HepG2 (cell line): ENCODE measurements at regions not wholly inside any gene's neighbourhood (a gene's known extent, or its start where the extent isn't known, plus 50 kb on each side); places are given as distances from the start of the nearest gene placed in this dataset.
A peak's percentile ranks its signal among the peaks of the same experiment; 100 is the strongest.

Experiments
- ATAC-seq: fragments of 200-7000 bp; cut with Tn5 transposase; 3 replicates; pipeline ENCODE4 v1.9.1; 2020; ENCODE audit warnings: mild to moderate bottlenecking, moderate library complexity
- BruUV-seq: library from RNA; stranded (reverse); fragments of 400-500 nt; replicated peaks from 2 replicates; lab custom pipeline; 2021; lab: Mats Ljungman, UMichigan
- CTCF ChIA-PET: fragments of 300-600 bp; formaldehyde crosslinking; extraction: SDS; loops from one replicate; lab custom pipeline; 2021; ENCODE audit warnings: low total read pairs, inconsistent platforms, low intra/inter-chr PET ratio; lab: Yijun Ruan, JAX
- POLR2A ChIA-PET: fragments of 350-600 bp; sonication (Branson Sonifier 250); formaldehyde crosslinking; loops from one replicate; lab custom pipeline; 2020; ENCODE audit warnings: antibody characterized with exemption, inconsistent platforms; lab: Yijun Ruan, JAX
- DNase-seq: peaks from one replicate; pipeline ENCODE4 v3.0.0-alpha.2; 2015; ENCODE audit warnings: low spot score
- FAIRE-seq: peaks from 3 replicates; lab custom pipeline; 2011; peaks lifted over from hg19 to GRCh38; lab: Jason Lieb, UNC
- H2AFZ ChIP-seq: one replicate; pipeline ENCODE4 v1.6.1; 2011; ENCODE audit warnings: low read length, inconsistent platforms
- H3K27ac ChIP-seq: fragments of 300-600 bp; 3 replicates; pipeline ENCODE4 v1.8.0; 2011; ENCODE audit warnings: mixed run types, mild to moderate bottlenecking, mixed read lengths, low read length, inconsistent platforms; ENCODE audit not compliant: insufficient read depth; ENCODE audit errors: extremely low read length
- H3K27me3 ChIP-seq, 2 experiments: fragments of 200-600 bp in 1 of 2; 2 replicates in 1 of 2; 3 replicates in 1 of 2; pipeline versions ENCODE4 v1.6.0 to v1.8.0; 2011; ENCODE audit warnings: low read length in 2 of 2, mild to moderate bottlenecking in 2 of 2, moderate library complexity in 2 of 2, inconsistent platforms in 1 of 2; ENCODE audit not compliant: insufficient read depth in 2 of 2, control insufficient read depth in 1 of 2
- H3K36me3 ChIP-seq, 2 experiments: fragments of 200-600 bp in 1 of 2; replicated peaks in 1 of 2; 2 replicates in 1 of 2; 3 replicates in 1 of 2; pipeline versions ENCODE4 v1.5.1 to v1.8.0; 2011; ENCODE audit warnings: low read length in 2 of 2, inconsistent platforms in 1 of 2; ENCODE audit not compliant: insufficient read depth in 2 of 2, control insufficient read depth in 1 of 2
- H3K4me1 ChIP-seq: 2 replicates; pipeline ENCODE4 v1.5.1; 2012; ENCODE audit warnings: low read length, inconsistent platforms; ENCODE audit not compliant: insufficient read depth
- H3K4me2 ChIP-seq: 2 replicates; pipeline ENCODE4 v1.6.0; 2011; ENCODE audit warnings: low read depth, low read length, inconsistent platforms
- H3K4me3 ChIP-seq, 3 experiments: fragments of 200-600 bp in 1 of 3; sonication (generic), shearing (Covaris generic) in 1 of 3; replicated peaks in 1 of 3; 2 replicates each; pipeline ENCODE4 v1.5.1; 2011 to 2016; ENCODE audit warnings: low read length in 3 of 3, inconsistent platforms in 2 of 3, low read depth in 2 of 3, mild to moderate bottlenecking in 2 of 3, control low read depth in 1 of 3, mixed read lengths in 1 of 3; ENCODE audit not compliant: insufficient read depth in 1 of 3
- H3K79me2 ChIP-seq: one replicate; pipeline ENCODE4 v1.6.1; 2011; ENCODE audit warnings: low read length, inconsistent platforms; ENCODE audit not compliant: insufficient read depth
- H3K9ac ChIP-seq: 2 replicates; pipeline ENCODE4 v1.6.0; 2011; ENCODE audit warnings: mild to moderate bottlenecking, low read depth, low read length, inconsistent platforms; ENCODE audit not compliant: insufficient read depth
- H3K9me3 ChIP-seq: 2 replicates; pipeline ENCODE4 v1.5.1; 2012; ENCODE audit warnings: mild to moderate bottlenecking, low read length
- H4K20me1 ChIP-seq: 2 replicates; pipeline ENCODE4 v1.6.0; 2011; ENCODE audit warnings: inconsistent platforms, mild to moderate bottlenecking, low read length, moderate library complexity; ENCODE audit not compliant: insufficient read depth
- BRD4 ChIP-seq: sonication (generic); formaldehyde crosslinking; IDR thresholded peaks from 2 replicates; pipeline ENCODE4 v1.4.0; 2020; ENCODE audit warnings: missing genetic modification reagents
- ESRRA ChIP-seq: sonication (generic); formaldehyde crosslinking; IDR thresholded peaks from 2 replicates; pipeline ENCODE4 v1.5.1; 2020; ENCODE audit warnings: mild to moderate bottlenecking, low read depth, missing genetic modification reagents
- RXRB ChIP-seq: IDR thresholded peaks from 2 replicates; pipeline ENCODE4 v1.6.1; 2016; ENCODE audit warnings: borderline replicate concordance, missing genetic modification reagents, missing compliant biosample characterization
- SP4 ChIP-seq: sonication (generic); formaldehyde crosslinking; IDR thresholded peaks from 2 replicates; pipeline ENCODE4 v1.8.1; 2023; ENCODE audit warnings: mild to moderate bottlenecking, missing genetic modification reagents
- TOE1 ChIP-seq: sonication (generic); formaldehyde crosslinking; IDR thresholded peaks from 2 replicates; pipeline ENCODE4 v1.4.0; 2020; ENCODE audit warnings: mild to moderate bottlenecking, missing genetic modification reagents
- ZNF205 ChIP-seq: IDR thresholded peaks from 2 replicates; pipeline ENCODE4 v1.6.1; 2018; ENCODE audit warnings: missing biosample characterization, missing genetic modification reagents
- ZNF251 ChIP-seq: sonication (generic); formaldehyde crosslinking; IDR thresholded peaks from 2 replicates; pipeline ENCODE4 v1.9.0; 2021; ENCODE audit warnings: mild to moderate bottlenecking, missing genetic modification reagents
- ZNF354B ChIP-seq: sonication (generic); formaldehyde crosslinking; IDR thresholded peaks from 2 replicates; pipeline ENCODE4 v1.8.0; 2022; ENCODE audit warnings: mild to moderate bottlenecking, missing genetic modification reagents
- ZNF432 ChIP-seq: sonication (generic); formaldehyde crosslinking; IDR thresholded peaks from 2 replicates; pipeline ENCODE4 v1.5.0; 2020; ENCODE audit warnings: missing genetic modification reagents, mild to moderate bottlenecking, borderline replicate concordance
- ZNF616 ChIP-seq: sonication (generic); formaldehyde crosslinking; IDR thresholded peaks from 2 replicates; pipeline ENCODE4 v1.5.0; 2020; ENCODE audit warnings: low read depth, mild to moderate bottlenecking, missing genetic modification reagents
- WGBS: methylation state at CpG from one replicate; pipeline ENCODE4 v1.1.6; 2017; ENCODE audit warnings: low lambda C conversion rate; 5-methylcytosine and 5-hydroxymethylcytosine counted together
- in situ Hi-C: cut with HindIII; loops from 2 replicates; pipeline ENCODE4 v1.10.0; 2017; ENCODE audit warnings: low pct_unique_long_range_greater_than_20kb; ENCODE audit not compliant: extremely low pct_ligation_motif_present
- intact Hi-C: fragments of 100-400 bp; cut with micrococcal nuclease; formaldehyde crosslinking; loops from one replicate; pipeline ENCODE4 v1.10.0; 2022; ENCODE audit not compliant: unreplicated experiment
- TF ChIP-seq, protein P1 (sequence below), 2 experiments: sonication (generic) in 1 of 2; formaldehyde crosslinking in 1 of 2; IDR thresholded peaks; 2 replicates each; pipeline versions ENCODE4 v1.6.1 to v1.9.0; 2014 to 2022; ENCODE audit warnings: antibody characterized with exemption in 1 of 2, borderline replicate concordance in 1 of 2, inconsistent platforms in 1 of 2, low read depth in 1 of 2, missing genetic modification reagents in 1 of 2
- TF ChIP-seq, protein P2 (sequence below): IDR thresholded peaks from 2 replicates; pipeline ENCODE4 v1.6.1; 2012; ENCODE audit warnings: inconsistent platforms

DNA sequence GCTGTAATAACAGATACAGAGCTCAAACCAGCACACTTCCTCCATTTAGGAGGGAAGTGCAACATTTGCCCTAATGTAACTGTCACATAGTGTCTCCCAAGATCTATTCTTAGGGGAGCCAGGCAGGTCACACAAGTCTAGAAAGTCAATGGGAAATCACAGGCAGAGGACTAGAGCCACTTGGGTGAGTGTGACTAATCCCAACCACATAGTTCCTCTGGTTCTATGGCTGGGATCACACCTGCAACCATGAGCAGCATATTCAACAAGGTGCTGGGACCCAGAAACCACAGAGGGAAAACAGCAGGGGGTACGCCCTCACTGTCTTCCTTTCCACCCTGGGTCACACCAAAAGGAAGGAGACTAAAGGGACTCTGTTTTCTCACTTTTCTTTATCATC is 66.8 kb upstream of the TACR3 start:
- in situ Hi-C loops (loop anchor here (10.0 kb wide), 1 partner anchor 582 kb away; no protein-coding TSS in a partner anchor), intact Hi-C loops (loop anchor here (1.0 to 5.0 kb wide), 2 partner anchors 289 to 582 kb away; no protein-coding TSS in a partner anchor)
- CTCF ChIA-PET = interaction anchor here (1.0 to 1.4 kb wide), 2 partner anchors 581 to 582 kb away, joined by 3 to 5 read pairs; no protein-coding TSS in a partner anchor
- no CpG with 5 or more reads among the region's 1 CpG for WGBS
- BruUV-seq = no TSS peak
- TF ChIP-seq TOE1 (CRISPR knock-in tag) (no peak), ZNF616 (CRISPR knock-in tag) (peak; percentile 92; the same call in 1 of the 2 replicates)
- ATAC-seq = no peak
- Histone ChIP-seq H3K4me1 (no peaks in the 10 kb centered on the region), H3K27ac (no peak overlapping the region), H2AFZ (no peak overlapping the region), H3K27me3 (no peaks in the 10 kb centered on the region; a peak in 1 of 5 replicates), H3K36me3 (no peaks in the 10 kb centered on the region), H3K4me2 (no peak overlapping the region), H3K9ac (no peak overlapping the region), H3K79me2 (no peaks in the 10 kb centered on the region), H4K20me1 (no peaks in the 10 kb centered on the region), H3K4me3 (no peak overlapping the region), H3K9me3 (no peaks in the 10 kb centered on the region)
- no peak for FAIRE-seq
- DNase-seq = no peak
- POLR2A ChIA-PET = no interaction called here

DNA sequence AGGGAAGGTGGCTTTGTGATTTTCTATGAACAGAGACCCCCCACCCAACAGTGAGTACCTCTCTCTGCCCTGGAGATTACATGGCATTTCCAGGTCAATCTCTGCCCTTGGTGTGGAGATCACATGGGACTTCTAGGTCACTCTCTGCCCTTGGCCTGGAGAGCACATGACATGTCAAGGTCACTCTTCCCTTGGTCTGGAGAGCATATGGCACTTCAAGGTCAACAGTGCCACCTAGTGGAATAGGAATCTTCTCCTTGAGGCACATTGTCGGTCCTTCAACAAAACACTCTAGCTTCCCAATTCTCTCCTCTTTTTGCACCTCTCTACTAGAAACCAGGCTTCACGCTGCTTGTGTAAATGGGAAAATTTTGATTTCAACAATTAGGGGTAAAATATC is 66.2 kb upstream of the TACR3 start:
- CTCF ChIA-PET = interaction anchor here (1.0 to 1.4 kb wide), 2 partner anchors 580 to 582 kb away, joined by 3 to 5 read pairs; no protein-coding TSS in a partner anchor
- in situ Hi-C loops = loop anchor here (10.0 kb wide), 1 partner anchor 581 kb away; no protein-coding TSS in a partner anchor
- Histone ChIP-seq H3K27ac (no peak overlapping the region), H2AFZ (no peak overlapping the region), H3K27me3 (no peaks in the 10 kb centered on the region; a peak in 1 of 5 replicates), H3K4me2 (no peak overlapping the region), H3K9me3 (no peaks in the 10 kb centered on the region), H3K4me1 (no peaks in the 10 kb centered on the region), H4K20me1 (no peaks in the 10 kb centered on the region), H3K36me3 (no peaks in the 10 kb centered on the region), H3K79me2 (no peaks in the 10 kb centered on the region), H3K9ac (no peak overlapping the region), H3K4me3 (no peak overlapping the region)
- intact Hi-C loops = loop anchor here (1.0 to 5.0 kb wide), 2 partner anchors 289 to 582 kb away; no protein-coding TSS in a partner anchor
- ATAC-seq = peak; percentile 92
- 4% methylated on average over 2 of the region's 2 CpGs for WGBS
- peak; percentile 72 for FAIRE-seq
- POLR2A ChIA-PET = no interaction called here
- no TSS peak for BruUV-seq
- DNase-seq = peak; percentile 64
- TF ChIP-seq, protein P1, sequence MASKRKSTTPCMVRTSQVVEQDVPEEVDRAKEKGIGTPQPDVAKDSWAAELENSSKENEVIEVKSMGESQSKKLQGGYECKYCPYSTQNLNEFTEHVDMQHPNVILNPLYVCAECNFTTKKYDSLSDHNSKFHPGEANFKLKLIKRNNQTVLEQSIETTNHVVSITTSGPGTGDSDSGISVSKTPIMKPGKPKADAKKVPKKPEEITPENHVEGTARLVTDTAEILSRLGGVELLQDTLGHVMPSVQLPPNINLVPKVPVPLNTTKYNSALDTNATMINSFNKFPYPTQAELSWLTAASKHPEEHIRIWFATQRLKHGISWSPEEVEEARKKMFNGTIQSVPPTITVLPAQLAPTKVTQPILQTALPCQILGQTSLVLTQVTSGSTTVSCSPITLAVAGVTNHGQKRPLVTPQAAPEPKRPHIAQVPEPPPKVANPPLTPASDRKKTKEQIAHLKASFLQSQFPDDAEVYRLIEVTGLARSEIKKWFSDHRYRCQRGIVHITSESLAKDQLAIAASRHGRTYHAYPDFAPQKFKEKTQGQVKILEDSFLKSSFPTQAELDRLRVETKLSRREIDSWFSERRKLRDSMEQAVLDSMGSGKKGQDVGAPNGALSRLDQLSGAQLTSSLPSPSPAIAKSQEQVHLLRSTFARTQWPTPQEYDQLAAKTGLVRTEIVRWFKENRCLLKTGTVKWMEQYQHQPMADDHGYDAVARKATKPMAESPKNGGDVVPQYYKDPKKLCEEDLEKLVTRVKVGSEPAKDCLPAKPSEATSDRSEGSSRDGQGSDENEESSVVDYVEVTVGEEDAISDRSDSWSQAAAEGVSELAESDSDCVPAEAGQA (IDR thresholded peaks at IDR 0.05; ENCODE audit: low read depth) = no peak
- TF ChIP-seq, protein P1 (CRISPR knock-in tag; IDR thresholded peaks at IDR 0.05; ENCODE audit: borderline replicate concordance) = no peak
- 0 out of 2 replicates have a peak, but pooled peaks have one; percentile 19 for TF ChIP-seq RXRB (CRISPR knock-in tag)
- TF ChIP-seq ZNF354B (CRISPR knock-in tag) = no peak
- no peak for TF ChIP-seq SP4 (CRISPR knock-in tag)
- no peak for TF ChIP-seq ZNF205 (CRISPR knock-in tag)
- TF ChIP-seq ZNF251 (CRISPR knock-in tag) = no peak
- no peak for TF ChIP-seq ZNF432 (CRISPR knock-in tag)
- TF ChIP-seq, protein P2, sequence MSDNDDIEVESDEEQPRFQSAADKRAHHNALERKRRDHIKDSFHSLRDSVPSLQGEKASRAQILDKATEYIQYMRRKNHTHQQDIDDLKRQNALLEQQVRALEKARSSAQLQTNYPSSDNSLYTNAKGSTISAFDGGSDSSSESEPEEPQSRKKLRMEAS = 0 out of 2 replicates have a peak, but pooled peaks have one; percentile 26
- peak; percentile 99 for TF ChIP-seq ESRRA (CRISPR knock-in tag)
- TF ChIP-seq BRD4 = no peak
